GM12878 (cell line): ENCODE measurements at regions not wholly inside any gene's neighbourhood (a gene's known extent, or its start where the extent isn't known, plus 50 kb on each side); places are given as distances from the start of the nearest gene placed in this dataset.

ENCODE experiments used
- ATAC-seq: fragments of 200-7000 bp; cut with Tn5 transposase; 3 replicates; pipeline ENCODE4 v1.9.1; 2020; ENCODE audit warnings: mild to moderate bottlenecking, moderate library complexity
- BruUV-seq: library from RNA; stranded (reverse); fragments of 400-500 nt; replicated peaks from 2 replicates; lab custom pipeline; 2021; lab: Mats Ljungman, UMichigan
- CTCF ChIA-PET: fragments of 300-600 bp; sonication (Branson Sonifier 250); formaldehyde crosslinking; extraction: SDS; loops from one replicate; lab custom pipeline; 2021; ENCODE audit warnings: inconsistent platforms; lab: Yijun Ruan, JAX
- POLR2A ChIA-PET: fragments of 350-600 bp; formaldehyde crosslinking; extraction: SDS; loops from one replicate; lab custom pipeline; 2021; ENCODE audit warnings: inconsistent platforms; lab: Charles Lee
- RAD21 ChIA-PET: fragments of 300-600 bp; sonication (Branson Sonifier 250); formaldehyde crosslinking; loops from one replicate; lab custom pipeline; 2023; ENCODE audit warnings: antibody characterized with exemption; ENCODE audit not compliant: unreplicated experiment; lab: Charles Lee
- SMC1A ChIA-PET: fragments of 300-600 bp; sonication (Branson Sonifier 250); formaldehyde crosslinking; loops from one replicate; lab custom pipeline; 2023; ENCODE audit not compliant: unreplicated experiment, uncharacterized antibody; lab: Charles Lee
- DNase-seq: peaks from one replicate; pipeline ENCODE4 v3.0.0-alpha.2; 2011; ENCODE audit warnings: low read depth, low spot score
- FAIRE-seq: peaks from 3 replicates; lab custom pipeline; 2011; peaks lifted over from hg19 to GRCh38; lab: Jason Lieb, UNC
- H2AFZ ChIP-seq: 2 replicates; pipeline ENCODE4 v1.6.0; 2011; ENCODE audit warnings: low read depth, low read length, control low read depth; ENCODE audit not compliant: control insufficient read depth
- H3K27ac ChIP-seq: 2 replicates; pipeline ENCODE4 v1.5.1; 2011; ENCODE audit warnings: control low read depth; ENCODE audit not compliant: control insufficient read depth, insufficient read depth
- H3K27me3 ChIP-seq, 2 experiments: replicated peaks in 1 of 2; 2 replicates each; pipeline versions ENCODE4 v1.6.0 to v1.6.1; 2011; ENCODE audit warnings: low read length in 1 of 2; ENCODE audit not compliant: control insufficient read depth in 2 of 2, insufficient read depth in 2 of 2
- H3K36me3 ChIP-seq, 2 experiments: 2 replicates each; pipeline ENCODE4 v1.5.1; 2011; ENCODE audit warnings: low read length in 1 of 2; ENCODE audit not compliant: control insufficient read depth in 2 of 2, insufficient read depth in 2 of 2
- H3K4me1 ChIP-seq: 2 replicates; pipeline ENCODE4 v1.6.1; 2011; ENCODE audit warnings: mild to moderate bottlenecking, low read length, moderate library complexity, mixed read lengths; ENCODE audit not compliant: control insufficient read depth, insufficient read depth
- H3K4me2 ChIP-seq: 2 replicates; pipeline ENCODE4 v1.6.0; 2011; ENCODE audit warnings: control low read depth; ENCODE audit not compliant: control insufficient read depth, insufficient read depth
- H3K4me3 ChIP-seq: fragments of 200-600 bp; sonication (generic); 2 replicates; pipeline ENCODE4 v1.5.1; 2016
- H3K79me2 ChIP-seq: 2 replicates; pipeline ENCODE4 v1.6.0; 2011; ENCODE audit warnings: low read length; ENCODE audit not compliant: control insufficient read depth, insufficient read depth
- H3K9ac ChIP-seq: 2 replicates; pipeline ENCODE4 v1.8.0; 2011; ENCODE audit warnings: low read length, control low read depth, mixed read lengths; ENCODE audit not compliant: control insufficient read depth, insufficient read depth
- H3K9me3 ChIP-seq: replicated peaks from 3 replicates; pipeline ENCODE4 v1.5.1; 2011; ENCODE audit warnings: mild to moderate bottlenecking, low read length; ENCODE audit not compliant: control insufficient read depth, insufficient read depth
- H4K20me1 ChIP-seq: 2 replicates; pipeline ENCODE4 v1.6.0; 2011; ENCODE audit not compliant: control insufficient read depth, insufficient read depth
- ATF7 ChIP-seq: fragments of 450-650 bp; IDR thresholded peaks from 2 replicates; pipeline ENCODE4 v1.6.1; 2016; ENCODE audit warnings: low read depth, mild to moderate bottlenecking
- CHD4 ChIP-seq: fragments of 200-600 bp; sonication (generic); IDR thresholded peaks from 2 replicates; pipeline ENCODE4 v1.6.1; 2016; ENCODE audit warnings: mild to moderate bottlenecking
- DPF2 ChIP-seq: fragments of 450-650 bp; IDR thresholded peaks from 2 replicates; pipeline ENCODE4 v1.6.1; 2017; ENCODE audit warnings: mild to moderate bottlenecking
- POLR2AphosphoS2 ChIP-seq: IDR thresholded peaks from 2 replicates; pipeline ENCODE4 v1.6.1; 2011; ENCODE audit warnings: low read depth, mild to moderate bottlenecking, low read length, improper control_type of control experiment, moderate library complexity
- RFX5 ChIP-seq: IDR thresholded peaks from 2 replicates; pipeline ENCODE4 v1.6.1; 2011; ENCODE audit warnings: low read depth, low read length, improper control_type of control experiment
- RUNX3 ChIP-seq: IDR thresholded peaks from 2 replicates; pipeline ENCODE4 v1.6.1; 2012; ENCODE audit warnings: low read length, inconsistent platforms
- WRNIP1 ChIP-seq: IDR thresholded peaks from 2 replicates; pipeline ENCODE4 v1.6.1; 2011; ENCODE audit warnings: low read depth, low read length, improper control_type of control experiment, borderline replicate concordance
- WGBS: methylation state at CpG from one replicate; pipeline ENCODE4 v1.1.6; 2016; ENCODE audit warnings: low lambda C conversion rate; ENCODE audit not compliant: insufficient replicate concordance, insufficient coverage; ENCODE audit errors: missing lambda C conversion rate; 5-methylcytosine and 5-hydroxymethylcytosine counted together
- in situ Hi-C: fragments of 300-500 bp; cut with MboI; formaldehyde crosslinking; loops from 9 replicates; pipeline ENCODE4 v1.14.3; 2018; ENCODE audit warnings: mixed read lengths
- intact Hi-C: fragments of 100-400 bp; cut with micrococcal nuclease; formaldehyde crosslinking; loops from one replicate; pipeline ENCODE4 v1.14.2; 2022; ENCODE audit not compliant: unreplicated experiment
- TF ChIP-seq, protein P1 (sequence below): fragments of 450-650 bp; IDR thresholded peaks from 2 replicates; pipeline ENCODE4 v1.6.1; 2016; ENCODE audit warnings: mild to moderate bottlenecking, moderate library complexity, borderline replicate concordance
- TF ChIP-seq, protein P2 (sequence below): fragments of 450-650 bp; IDR thresholded peaks from 2 replicates; pipeline ENCODE4 v1.6.1; 2016; ENCODE audit warnings: mild to moderate bottlenecking
- TF ChIP-seq, protein P3 (sequence below): fragments of 450-650 bp; IDR thresholded peaks from 2 replicates; pipeline ENCODE4 v1.6.1; 2017; ENCODE audit warnings: borderline replicate concordance
- TF ChIP-seq, protein P4 (sequence below): IDR thresholded peaks from 2 replicates; pipeline ENCODE4 v1.6.1; 2012; ENCODE audit warnings: low read depth, low read length, improper control_type of control experiment

DNA sequence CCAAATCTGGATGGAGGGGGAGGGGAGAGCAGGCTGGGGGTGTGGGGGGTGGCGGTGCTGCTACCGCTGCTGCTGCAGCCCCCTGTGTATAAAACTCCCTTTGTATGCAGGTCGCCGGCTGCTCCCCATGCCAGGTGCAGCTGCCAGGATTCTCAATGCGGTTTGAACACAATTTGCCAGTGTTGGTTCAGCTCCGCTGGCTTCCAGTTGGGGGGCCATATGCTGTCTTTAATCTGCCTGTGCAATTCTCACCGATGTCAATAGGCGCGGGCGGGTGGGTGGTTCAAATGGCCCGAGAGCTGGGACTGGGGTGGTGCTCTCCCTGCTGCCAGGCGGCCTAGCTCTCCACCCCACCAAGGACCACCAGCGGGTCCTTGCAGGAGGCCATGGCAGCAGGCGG, 257.6 kb downstream of the BCOR start:
- Histone ChIP-seq H3K4me1 (no peaks in the 10 kb centered on the region), H4K20me1 (no peaks in the 10 kb centered on the region), H2AFZ (no peak overlapping the region), H3K36me3 (no peaks in the 10 kb centered on the region), H3K79me2 (no peaks in the 10 kb centered on the region), H3K4me3 (no peak overlapping the region), H3K9ac (no peak overlapping the region), H3K27me3 (no peaks in the 10 kb centered on the region), H3K4me2 (no peak overlapping the region), H3K27ac (no peak overlapping the region), H3K9me3 (no peaks in the 10 kb centered on the region; the same call in 2 of the 3 replicates)
- intact Hi-C loops, result no loop called here
- ChIA-PET POLR2A (no interaction called here), SMC1A (interaction anchor here (1.2 kb wide), 1 partner anchor 15 kb away, joined by 5 read pairs; no protein-coding TSS in a partner anchor), RAD21 (interaction anchor here (0.6 kb wide), 1 partner anchor 316 kb away, joined by 3 read pairs; no protein-coding TSS in a partner anchor), CTCF (interaction anchor here (1.5 kb wide), 1 partner anchor 13 kb away, joined by 4 read pairs; no protein-coding TSS in a partner anchor)
- TF ChIP-seq WRNIP1 (no peak), CHD4 (no peak), DPF2 (no peak), POLR2AphosphoS2 (no peak), ATF7 (no peak), RFX5 (no peak), RUNX3 (no peak)
- TF ChIP-seq, protein P1, sequence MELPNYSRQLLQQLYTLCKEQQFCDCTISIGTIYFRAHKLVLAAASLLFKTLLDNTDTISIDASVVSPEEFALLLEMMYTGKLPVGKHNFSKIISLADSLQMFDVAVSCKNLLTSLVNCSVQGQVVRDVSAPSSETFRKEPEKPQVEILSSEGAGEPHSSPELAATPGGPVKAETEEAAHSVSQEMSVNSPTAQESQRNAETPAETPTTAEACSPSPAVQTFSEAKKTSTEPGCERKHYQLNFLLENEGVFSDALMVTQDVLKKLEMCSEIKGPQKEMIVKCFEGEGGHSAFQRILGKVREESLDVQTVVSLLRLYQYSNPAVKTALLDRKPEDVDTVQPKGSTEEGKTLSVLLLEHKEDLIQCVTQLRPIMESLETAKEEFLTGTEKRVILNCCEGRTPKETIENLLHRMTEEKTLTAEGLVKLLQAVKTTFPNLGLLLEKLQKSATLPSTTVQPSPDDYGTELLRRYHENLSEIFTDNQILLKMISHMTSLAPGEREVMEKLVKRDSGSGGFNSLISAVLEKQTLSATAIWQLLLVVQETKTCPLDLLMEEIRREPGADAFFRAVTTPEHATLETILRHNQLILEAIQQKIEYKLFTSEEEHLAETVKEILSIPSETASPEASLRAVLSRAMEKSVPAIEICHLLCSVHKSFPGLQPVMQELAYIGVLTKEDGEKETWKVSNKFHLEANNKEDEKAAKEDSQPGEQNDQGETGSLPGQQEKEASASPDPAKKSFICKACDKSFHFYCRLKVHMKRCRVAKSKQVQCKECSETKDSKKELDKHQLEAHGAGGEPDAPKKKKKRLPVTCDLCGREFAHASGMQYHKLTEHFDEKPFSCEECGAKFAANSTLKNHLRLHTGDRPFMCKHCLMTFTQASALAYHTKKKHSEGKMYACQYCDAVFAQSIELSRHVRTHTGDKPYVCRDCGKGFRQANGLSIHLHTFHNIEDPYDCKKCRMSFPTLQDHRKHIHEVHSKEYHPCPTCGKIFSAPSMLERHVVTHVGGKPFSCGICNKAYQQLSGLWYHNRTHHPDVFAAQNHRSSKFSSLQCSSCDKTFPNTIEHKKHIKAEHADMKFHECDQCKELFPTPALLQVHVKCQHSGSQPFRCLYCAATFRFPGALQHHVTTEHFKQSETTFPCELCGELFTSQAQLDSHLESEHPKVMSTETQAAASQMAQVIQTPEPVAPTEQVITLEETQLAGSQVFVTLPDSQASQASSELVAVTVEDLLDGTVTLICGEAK, result no peak
- TF ChIP-seq, protein P2, sequence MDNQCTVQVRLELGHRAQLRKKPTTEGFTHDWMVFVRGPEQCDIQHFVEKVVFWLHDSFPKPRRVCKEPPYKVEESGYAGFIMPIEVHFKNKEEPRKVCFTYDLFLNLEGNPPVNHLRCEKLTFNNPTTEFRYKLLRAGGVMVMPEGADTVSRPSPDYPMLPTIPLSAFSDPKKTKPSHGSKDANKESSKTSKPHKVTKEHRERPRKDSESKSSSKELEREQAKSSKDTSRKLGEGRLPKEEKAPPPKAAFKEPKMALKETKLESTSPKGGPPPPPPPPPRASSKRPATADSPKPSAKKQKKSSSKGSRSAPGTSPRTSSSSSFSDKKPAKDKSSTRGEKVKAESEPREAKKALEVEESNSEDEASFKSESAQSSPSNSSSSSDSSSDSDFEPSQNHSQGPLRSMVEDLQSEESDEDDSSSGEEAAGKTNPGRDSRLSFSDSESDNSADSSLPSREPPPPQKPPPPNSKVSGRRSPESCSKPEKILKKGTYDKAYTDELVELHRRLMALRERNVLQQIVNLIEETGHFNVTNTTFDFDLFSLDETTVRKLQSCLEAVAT, result no peak
- TF ChIP-seq, protein P3, sequence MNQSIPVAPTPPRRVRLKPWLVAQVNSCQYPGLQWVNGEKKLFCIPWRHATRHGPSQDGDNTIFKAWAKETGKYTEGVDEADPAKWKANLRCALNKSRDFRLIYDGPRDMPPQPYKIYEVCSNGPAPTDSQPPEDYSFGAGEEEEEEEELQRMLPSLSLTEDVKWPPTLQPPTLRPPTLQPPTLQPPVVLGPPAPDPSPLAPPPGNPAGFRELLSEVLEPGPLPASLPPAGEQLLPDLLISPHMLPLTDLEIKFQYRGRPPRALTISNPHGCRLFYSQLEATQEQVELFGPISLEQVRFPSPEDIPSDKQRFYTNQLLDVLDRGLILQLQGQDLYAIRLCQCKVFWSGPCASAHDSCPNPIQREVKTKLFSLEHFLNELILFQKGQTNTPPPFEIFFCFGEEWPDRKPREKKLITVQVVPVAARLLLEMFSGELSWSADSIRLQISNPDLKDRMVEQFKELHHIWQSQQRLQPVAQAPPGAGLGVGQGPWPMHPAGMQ, result no peak
- TF ChIP-seq, protein P4, sequence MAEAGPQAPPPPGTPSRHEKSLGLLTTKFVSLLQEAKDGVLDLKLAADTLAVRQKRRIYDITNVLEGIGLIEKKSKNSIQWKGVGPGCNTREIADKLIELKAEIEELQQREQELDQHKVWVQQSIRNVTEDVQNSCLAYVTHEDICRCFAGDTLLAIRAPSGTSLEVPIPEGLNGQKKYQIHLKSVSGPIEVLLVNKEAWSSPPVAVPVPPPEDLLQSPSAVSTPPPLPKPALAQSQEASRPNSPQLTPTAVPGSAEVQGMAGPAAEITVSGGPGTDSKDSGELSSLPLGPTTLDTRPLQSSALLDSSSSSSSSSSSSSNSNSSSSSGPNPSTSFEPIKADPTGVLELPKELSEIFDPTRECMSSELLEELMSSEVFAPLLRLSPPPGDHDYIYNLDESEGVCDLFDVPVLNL, result no peak
- in situ Hi-C loops, result no loop called here
- no peak for FAIRE-seq
- no TSS peak for BruUV-seq
- WGBS, result 69% methylated on average over 14 of the region's 14 CpGs
- no peak for DNase-seq
- no peak for ATAC-seq
